ENCODE measurements at regions not wholly inside any gene's neighbourhood (a gene's known extent, or its start where the extent isn't known, plus 50 kb on each side); places are given as distances from the start of the nearest gene placed in this dataset.

- TF ChIP-seq CTCF (IDR thresholded peaks at IDR 0.05) (no peak), POLR2A (IDR thresholded peaks at IDR 0.05) (no peak), POLR2AphosphoS5 (IDR thresholded peaks at IDR 0.05) (no peak), EP300 (IDR thresholded peaks at IDR 0.05; ENCODE audit: low read depth) (no peak)
These were observed 405.2 kb upstream of the IRX1 start for GRCh38 chr5:3190433-3190832.

Data from transverse colon (tissue), 4 donors.